HG03457 (cell line): ENCODE measurements at regions not wholly inside any gene's neighbourhood (a gene's known extent, or its start where the extent isn't known, plus 50 kb on each side); places are given as distances from the start of the nearest gene placed in this dataset.
"Not testable (repeated sequence)": the region's sequence is repeated elsewhere in the genome, so short reads cannot be mapped to it uniquely, and the experiment has no call there.

Experiments
- ATAC-seq: cut with Tn5 transposase; IDR thresholded peaks from one replicate; pipeline ENCODE4 v1.9.1; 2021; ENCODE audit warnings: moderate number of reproducible peaks; ENCODE audit not compliant: unreplicated experiment

GRCh38 chr9:82829818-82830217 lies 233.1 kb downstream of the RASEF start:
- no peak for ATAC-seq

- ATAC-seq: no peak
These were observed 197.4 kb downstream of the RASEF start for GRCh38 chr9:82865524-82865923.

GRCh38 chr9:82880336-82881050 lies 182.4 kb downstream of the RASEF start:
- ATAC-seq: no peak

- no peak for ATAC-seq
These were observed 180.8 kb downstream of the RASEF start for GRCh38 chr9:82882138-82882537.

- no peak for ATAC-seq
These were observed 180.2 kb downstream of the RASEF start for GRCh38 chr9:82882748-82883147.

- no peak for ATAC-seq
These were observed 179.5 kb downstream of the RASEF start for GRCh38 chr9:82883436-82883835.

- not testable (repeated sequence) for ATAC-seq
These were observed 179.0 kb downstream of the RASEF start for GRCh38 chr9:82883974-82884373.

- no peak for ATAC-seq
These were observed 172.5 kb downstream of the RASEF start for GRCh38 chr9:82890401-82890800.

- ATAC-seq: no peak
These were observed 172.1 kb downstream of the RASEF start for GRCh38 chr9:82890865-82891264.

- ATAC-seq: no peak
These were observed 171.6 kb downstream of the RASEF start for GRCh38 chr9:82891321-82891720.

- no peak for ATAC-seq
These were observed 169.4 kb downstream of the RASEF start for GRCh38 chr9:82893549-82893948.

- no peak for ATAC-seq
These were observed 168.4 kb downstream of the RASEF start for GRCh38 chr9:82894548-82894947.

GRCh38 chr9:82894961-82895821 lies 167.8 kb downstream of the RASEF start:
- ATAC-seq: no peak

GRCh38 chr9:82895822-82896110 lies 167.2 kb downstream of the RASEF start:
- ATAC-seq: no peak

- no peak for ATAC-seq
These were observed 159.4 kb downstream of the RASEF start for GRCh38 chr9:82903503-82903902.

GRCh38 chr9:82911996-82912395 lies 150.9 kb downstream of the RASEF start:
- ATAC-seq: no peak

GRCh38 chr9:82912645-82913044 lies 150.3 kb downstream of the RASEF start:
- ATAC-seq: no peak

- not testable (repeated sequence) for ATAC-seq
These were observed 146.7 kb downstream of the RASEF start for GRCh38 chr9:82916238-82916637.

- no peak for ATAC-seq
These were observed 142.8 kb downstream of the RASEF start for GRCh38 chr9:82920154-82920553.

- no peak for ATAC-seq
These were observed 140.3 kb downstream of the RASEF start for GRCh38 chr9:82922686-82923085.

- no peak for ATAC-seq
These were observed 139.6 kb downstream of the RASEF start for GRCh38 chr9:82923092-82923911.
